T-helper 1 cell (primary cell): ENCODE measurements at regions not wholly inside any gene's neighbourhood (a gene's known extent, or its start where the extent isn't known, plus 50 kb on each side); places are given as distances from the start of the nearest gene placed in this dataset.
"Not testable (repeated sequence)": the region's sequence is repeated elsewhere in the genome, so short reads cannot be mapped to it uniquely, and the experiment has no call there.

ENCODE experiments used
- DNase-seq, 5 donors: peaks; one replicate each; pipeline ENCODE4 v3.0.0-alpha.2; 2012 to 2020

GRCh38 chr2:220366765-220367164 lies 739.3 kb downstream of the SLC4A3 start:
- no peak for DNase-seq

GRCh38 chr2:220370764-220371163 lies 743.3 kb downstream of the SLC4A3 start:
- DNase-seq, result no peak

- DNase-seq, result no peak
Measured at GRCh38 chr2:220371211-220371610, 743.8 kb downstream of the SLC4A3 start.

GRCh38 chr2:220373878-220374277 lies 746.4 kb downstream of the SLC4A3 start:
- no peak for DNase-seq

GRCh38 chr2:220374282-220374681 lies 746.9 kb downstream of the SLC4A3 start:
- DNase-seq, result no peak

- no peak for DNase-seq
Measured at GRCh38 chr2:220377482-220378155, 750.2 kb downstream of the SLC4A3 start.

GRCh38 chr2:220387758-220388157 lies 760.3 kb downstream of the SLC4A3 start:
- DNase-seq, result not testable (repeated sequence)

GRCh38 chr2:220393711-220394110 lies 766.3 kb downstream of the SLC4A3 start:
- no peak for DNase-seq

GRCh38 chr2:220394433-220394832 lies 767.0 kb downstream of the SLC4A3 start:
- DNase-seq, result no peak

- no peak for DNase-seq
Measured at GRCh38 chr2:220396287-220396686, 768.9 kb downstream of the SLC4A3 start.

- DNase-seq, result no peak
Measured at GRCh38 chr2:220410296-220410695, 782.9 kb downstream of the SLC4A3 start.

GRCh38 chr2:220417503-220417902 lies 790.1 kb downstream of the SLC4A3 start:
- DNase-seq, result no peak

- no peak for DNase-seq
Measured at GRCh38 chr2:220419647-220420046, 792.2 kb downstream of the SLC4A3 start.

GRCh38 chr2:220420820-220421219 lies 793.4 kb downstream of the SLC4A3 start:
- DNase-seq, result no peak

- no peak for DNase-seq
Measured at GRCh38 chr2:220422676-220423075, 795.2 kb downstream of the SLC4A3 start.

- DNase-seq, result no peak
Measured at GRCh38 chr2:220424561-220424960, 797.1 kb downstream of the SLC4A3 start.

- no peak for DNase-seq
Measured at GRCh38 chr2:220432645-220433044, 805.2 kb downstream of the SLC4A3 start.

GRCh38 chr2:220433131-220433530 lies 805.7 kb downstream of the SLC4A3 start:
- DNase-seq, result no peak

GRCh38 chr2:220434385-220434784 lies 807.0 kb downstream of the SLC4A3 start:
- DNase-seq, result no peak

- DNase-seq, result no peak
Measured at GRCh38 chr2:220437938-220438337, 810.5 kb downstream of the SLC4A3 start.

GRCh38 chr2:220440731-220441130 lies 813.3 kb downstream of the SLC4A3 start:
- DNase-seq, result no peak

- no peak for DNase-seq
Measured at GRCh38 chr2:220441404-220441803, 814.0 kb downstream of the SLC4A3 start.

GRCh38 chr2:220442012-220442411 lies 814.6 kb downstream of the SLC4A3 start:
- no peak for DNase-seq

GRCh38 chr2:220445429-220446105 lies 818.1 kb downstream of the SLC4A3 start:
- no peak for DNase-seq
